ENCODE measurements at regions not wholly inside any gene's neighbourhood (a gene's known extent, or its start where the extent isn't known, plus 50 kb on each side); places are given as distances from the start of the nearest gene placed in this dataset.
"Not testable (repeated sequence)": the region's sequence is repeated elsewhere in the genome, so short reads cannot be mapped to it uniquely, and the experiment has no call there.

DNA sequence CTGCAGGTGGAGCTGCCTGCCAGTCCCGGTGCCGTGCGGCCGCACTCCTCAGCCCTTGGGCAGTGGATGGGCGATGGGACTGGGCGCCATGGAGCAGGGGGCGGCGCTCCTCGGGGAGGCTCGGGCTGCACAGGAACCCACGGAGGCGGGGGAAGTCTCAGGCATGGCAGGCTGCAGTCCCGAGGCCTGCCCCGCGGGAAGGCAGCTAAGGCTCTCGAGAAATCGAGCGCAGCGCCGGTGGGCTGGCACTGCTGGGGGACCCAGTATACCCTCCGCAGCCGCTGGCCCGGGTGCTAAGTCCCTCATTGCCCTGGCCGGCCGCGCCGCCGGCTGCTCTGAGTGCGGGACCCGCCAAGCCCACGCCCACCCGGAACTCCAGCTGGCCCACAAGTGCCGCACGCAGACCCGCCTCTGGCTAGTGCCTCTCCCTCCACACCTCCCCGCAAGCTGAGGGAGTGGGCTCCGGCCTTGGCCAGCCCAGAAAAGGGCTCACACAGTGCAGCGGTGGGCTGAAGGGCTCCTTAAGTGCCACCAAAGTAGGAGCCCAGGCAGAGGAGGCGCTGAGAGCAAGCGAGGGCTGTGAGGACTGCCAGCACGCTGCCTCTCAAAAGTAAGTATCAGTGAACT, 875.8 kb downstream of the LRFN5 start:
- TF ChIP-seq, protein P1, sequence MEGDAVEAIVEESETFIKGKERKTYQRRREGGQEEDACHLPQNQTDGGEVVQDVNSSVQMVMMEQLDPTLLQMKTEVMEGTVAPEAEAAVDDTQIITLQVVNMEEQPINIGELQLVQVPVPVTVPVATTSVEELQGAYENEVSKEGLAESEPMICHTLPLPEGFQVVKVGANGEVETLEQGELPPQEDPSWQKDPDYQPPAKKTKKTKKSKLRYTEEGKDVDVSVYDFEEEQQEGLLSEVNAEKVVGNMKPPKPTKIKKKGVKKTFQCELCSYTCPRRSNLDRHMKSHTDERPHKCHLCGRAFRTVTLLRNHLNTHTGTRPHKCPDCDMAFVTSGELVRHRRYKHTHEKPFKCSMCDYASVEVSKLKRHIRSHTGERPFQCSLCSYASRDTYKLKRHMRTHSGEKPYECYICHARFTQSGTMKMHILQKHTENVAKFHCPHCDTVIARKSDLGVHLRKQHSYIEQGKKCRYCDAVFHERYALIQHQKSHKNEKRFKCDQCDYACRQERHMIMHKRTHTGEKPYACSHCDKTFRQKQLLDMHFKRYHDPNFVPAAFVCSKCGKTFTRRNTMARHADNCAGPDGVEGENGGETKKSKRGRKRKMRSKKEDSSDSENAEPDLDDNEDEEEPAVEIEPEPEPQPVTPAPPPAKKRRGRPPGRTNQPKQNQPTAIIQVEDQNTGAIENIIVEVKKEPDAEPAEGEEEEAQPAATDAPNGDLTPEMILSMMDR (conservative IDR thresholded peaks at IDR 0.05): not testable (repeated sequence)
- not testable (repeated sequence) for TF ChIP-seq ZFX (IDR thresholded peaks at IDR 0.05)
